H1 (cell line): ENCODE measurements at regions not wholly inside any gene's neighbourhood (a gene's known extent, or its start where the extent isn't known, plus 50 kb on each side); places are given as distances from the start of the nearest gene placed in this dataset. TPM values are rescaled to one million over a fixed set of nuclear protein-coding genes. Genes with fewer than 3 reads are reported as not detected.

Source experiments
- microRNA-seq, 2 experiments: library from miRNA; unstranded; fragments of <30 nt; microRNA quantifications; one replicate each; pipeline versions ENCODE4 to v1.2.0, GENCODE V29; 2016 to 2020; ENCODE audit warnings: borderline microRNAs expressed in 2 of 2, borderline number of aligned reads in 2 of 2, borderline replicate concordance in 1 of 2
- small RNA-seq: library from polyadenylated mRNA; stranded (forward); fragments of <200 nt; extraction: miRNeasy Mini kit (QIAGEN cat#:217004); gene quantifications from one replicate; pipeline ENCODE3, GENCODE V24; 2013; ENCODE audit not compliant: insufficient read depth

Small RNA genes lying in the stretch of these regions (microRNA-seq; reads per million reads assigned to microRNA genes)
- 0 reads per million in 2 experiments for gene MIR4460

Small RNA genes lying in the stretch of these regions (small RNA-seq; reads per million reads assigned to genes)
- gene MIR4460: not detected
